ENCODE measurements at regions not wholly inside any gene's neighbourhood (a gene's known extent, or its start where the extent isn't known, plus 50 kb on each side); places are given as distances from the start of the nearest gene placed in this dataset.

DNA sequence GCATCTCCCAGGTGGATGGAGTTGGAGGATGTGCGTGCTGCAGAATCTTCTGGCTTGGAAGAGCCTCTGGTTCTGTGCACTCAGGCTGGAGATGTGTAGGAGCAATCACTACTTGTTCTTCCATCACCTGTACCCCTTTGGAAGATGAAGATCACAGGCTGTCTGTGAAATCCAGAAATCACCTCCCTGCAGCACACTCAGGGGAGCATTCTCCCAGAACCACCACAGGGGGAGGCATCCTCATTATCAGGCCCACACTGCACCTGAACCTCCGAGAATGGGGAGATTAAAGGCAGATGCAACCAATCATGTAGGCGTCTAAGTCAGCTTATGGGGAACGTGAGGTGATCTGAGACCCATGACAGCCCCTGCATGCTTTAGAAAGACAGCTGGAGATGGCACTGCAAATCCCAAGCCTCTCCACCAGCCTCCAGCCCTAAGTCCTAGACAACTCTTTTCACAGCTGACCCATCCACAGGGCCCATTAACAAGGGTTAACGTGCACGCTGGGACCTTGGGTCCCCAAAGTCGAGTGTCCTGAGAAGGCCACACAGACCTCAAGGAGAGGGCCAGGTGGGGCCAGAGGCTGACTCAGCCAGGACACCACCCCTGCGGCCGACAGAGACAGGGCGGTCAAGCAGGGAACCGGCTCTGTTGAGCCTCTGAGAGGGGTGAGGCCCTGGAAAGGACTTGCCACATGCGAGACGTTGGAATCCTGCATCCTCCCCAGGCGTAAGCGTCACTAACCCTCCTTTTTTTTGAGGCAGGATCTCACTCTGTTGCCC, 314.9 kb downstream of the EIPR1 start:
- no peak for DNase-seq (ENCODE audit: low read depth in 2 of 2)

DNA sequence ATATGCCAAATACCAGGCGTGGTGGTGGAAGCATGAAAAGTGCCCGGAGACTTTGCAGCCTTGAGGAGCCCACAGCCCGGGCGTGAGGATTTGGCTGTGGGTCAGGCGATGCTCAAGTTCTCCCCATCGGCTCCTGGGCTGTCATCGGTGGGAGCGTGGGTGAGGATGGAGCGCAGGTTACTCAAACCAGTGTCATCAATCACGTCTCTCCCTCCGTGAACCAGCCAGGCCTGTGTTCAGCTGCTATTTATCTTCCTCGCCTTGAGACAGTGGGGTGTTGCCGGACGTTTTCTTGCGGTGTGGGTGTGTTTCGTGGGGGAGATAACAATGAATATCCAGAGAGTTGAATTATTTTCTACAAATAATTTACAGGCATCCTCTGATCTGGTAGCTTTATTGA, 317.6 kb downstream of the EIPR1 start:
- DNase-seq (ENCODE audit: low read depth in 2 of 2) = no peak

DNA sequence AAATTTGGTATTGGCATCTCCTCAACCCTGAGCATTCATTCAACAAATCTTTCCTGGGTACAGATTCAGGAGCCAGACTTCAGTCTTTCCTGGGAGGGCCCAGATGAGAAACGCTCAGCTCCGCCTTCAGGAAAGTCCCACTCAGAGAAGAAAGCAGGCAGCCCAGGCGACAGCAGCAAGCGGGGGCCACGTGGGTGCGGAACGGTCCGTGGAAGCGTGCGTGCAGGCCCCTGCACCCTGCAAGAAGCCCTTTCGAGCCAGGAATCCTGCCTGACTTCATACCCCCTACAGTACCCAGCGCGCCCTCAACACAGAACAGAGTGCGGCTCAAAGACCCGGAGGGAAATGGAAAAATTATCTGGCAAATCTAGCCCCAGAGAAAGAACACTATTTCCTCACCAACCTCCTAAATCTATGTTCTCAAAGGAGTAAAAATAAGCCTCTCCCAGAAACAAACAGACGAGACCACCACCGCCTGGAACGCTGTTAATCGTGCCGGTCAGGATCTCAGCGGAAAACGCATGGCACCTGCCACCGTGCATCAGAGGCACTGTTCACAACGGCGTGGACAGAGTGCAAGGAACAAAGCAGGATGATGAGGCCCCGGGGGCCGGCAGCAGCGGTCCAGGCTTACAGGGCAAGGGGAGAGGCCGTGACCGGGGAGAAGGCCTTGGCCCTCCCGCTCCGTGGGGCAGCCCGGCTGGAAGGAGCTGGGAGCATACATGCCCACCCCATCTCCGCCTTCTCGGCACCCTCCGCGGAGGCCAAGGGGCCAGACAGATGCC, 318.3 kb downstream of the EIPR1 start:
- no peak for DNase-seq (ENCODE audit: low read depth in 2 of 2)

DNA sequence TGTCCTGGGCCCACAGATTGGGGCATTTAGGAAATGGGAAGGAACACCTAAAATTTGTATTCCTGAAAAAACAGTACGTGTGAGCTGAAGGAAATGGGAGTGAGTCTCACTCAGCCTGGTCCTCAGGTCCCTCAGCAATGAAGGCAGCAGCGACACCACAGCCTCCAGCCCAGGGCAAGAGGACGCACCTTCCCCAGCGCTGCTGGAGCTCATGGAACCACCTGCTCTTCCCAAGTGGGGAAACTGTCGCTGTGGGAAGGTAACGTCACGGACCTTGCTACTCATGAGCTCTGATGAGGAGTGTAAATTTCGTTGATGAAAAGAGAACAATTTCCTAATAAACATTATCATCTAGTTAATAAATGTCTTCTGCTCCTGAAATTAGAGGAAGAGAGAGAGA, 323.6 kb downstream of the EIPR1 start:
- DNase-seq (ENCODE audit: low read depth in 2 of 2) = no peak

DNA sequence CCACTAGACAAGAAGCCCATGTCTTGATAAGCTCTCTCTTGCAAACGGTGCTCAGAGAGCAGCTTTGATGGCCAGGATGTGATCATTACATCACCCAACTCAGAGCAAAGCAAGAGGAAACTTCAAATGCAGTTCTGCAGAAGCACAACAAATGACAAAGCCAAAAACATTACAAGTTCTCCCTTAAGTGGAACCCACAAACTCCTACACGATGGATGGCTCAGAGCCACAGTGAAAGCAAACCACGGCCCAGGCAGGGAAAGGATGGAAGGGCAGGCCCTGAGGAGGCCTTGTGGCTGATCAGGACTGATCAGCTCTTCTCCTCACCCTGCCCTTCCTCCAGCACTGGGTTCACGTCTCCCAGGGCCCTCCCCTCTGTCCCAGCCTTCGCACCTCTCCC, 326.4 kb downstream of the EIPR1 start:
- no peak for DNase-seq (ENCODE audit: low read depth in 2 of 2)

DNA sequence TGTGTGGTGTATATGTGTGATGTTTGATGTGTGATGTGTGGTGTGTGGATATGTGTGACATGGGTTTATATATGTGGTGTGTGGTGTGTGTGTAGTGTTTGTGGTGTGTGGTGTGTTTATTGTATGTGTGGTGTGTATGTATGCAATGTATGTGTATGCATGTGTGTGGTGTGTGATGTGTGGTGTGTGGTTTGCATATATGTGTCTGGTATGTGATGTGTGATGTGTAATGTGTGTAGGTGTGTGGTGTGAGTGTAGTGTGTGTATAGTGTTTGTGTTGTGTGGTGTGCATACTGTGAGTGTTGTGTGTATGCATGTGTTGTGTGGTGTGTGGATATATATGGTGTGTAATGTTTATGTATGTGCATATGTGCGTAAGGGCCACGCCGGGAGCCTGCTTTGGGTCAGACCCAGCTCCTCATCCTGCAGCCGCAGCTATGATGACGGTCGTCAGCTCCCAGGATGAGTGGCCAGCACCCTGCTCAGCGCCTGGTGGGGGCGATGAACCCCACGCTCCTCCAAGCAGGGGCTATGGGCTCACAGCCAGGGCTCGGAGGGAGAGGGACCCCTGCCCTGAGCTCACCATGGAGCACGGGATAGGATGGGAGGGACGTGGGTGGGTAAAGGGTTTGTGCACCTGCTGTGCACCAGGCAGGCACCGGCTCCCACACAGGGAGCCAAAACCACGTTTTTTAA, 331.3 kb downstream of the EIPR1 start:
- DNase-seq (ENCODE audit: low read depth in 2 of 2) = no peak

DNA sequence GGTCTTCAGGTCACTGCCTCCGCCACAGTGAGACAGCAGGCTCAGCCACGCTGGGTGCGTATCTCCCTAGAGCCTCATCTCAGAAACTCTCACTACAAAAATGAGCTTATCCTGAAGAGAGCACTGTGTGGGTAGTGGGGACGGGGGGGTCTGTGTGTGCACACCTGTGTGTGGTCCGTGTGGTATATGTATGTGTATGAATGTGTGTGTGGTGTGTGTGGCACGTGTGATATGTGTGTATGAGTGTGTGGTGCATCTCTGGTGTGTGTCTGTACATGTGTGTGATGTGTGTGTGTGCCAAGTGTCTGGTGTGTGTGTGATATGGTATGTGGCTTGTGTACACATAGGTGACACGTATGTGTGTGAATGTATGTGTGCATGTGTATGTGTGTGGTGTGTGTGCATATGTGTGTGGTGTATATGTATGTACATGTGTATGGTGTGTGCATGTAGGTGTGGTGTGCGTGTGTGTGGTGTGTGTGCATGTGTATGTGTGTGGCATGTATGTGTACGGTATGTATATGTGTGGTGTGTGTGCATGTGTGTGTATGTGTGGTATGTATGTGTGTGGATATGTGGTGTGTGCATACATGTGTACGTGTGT, 332.2 kb downstream of the EIPR1 start:
- no peak for DNase-seq (ENCODE audit: low read depth in 2 of 2)

DNA sequence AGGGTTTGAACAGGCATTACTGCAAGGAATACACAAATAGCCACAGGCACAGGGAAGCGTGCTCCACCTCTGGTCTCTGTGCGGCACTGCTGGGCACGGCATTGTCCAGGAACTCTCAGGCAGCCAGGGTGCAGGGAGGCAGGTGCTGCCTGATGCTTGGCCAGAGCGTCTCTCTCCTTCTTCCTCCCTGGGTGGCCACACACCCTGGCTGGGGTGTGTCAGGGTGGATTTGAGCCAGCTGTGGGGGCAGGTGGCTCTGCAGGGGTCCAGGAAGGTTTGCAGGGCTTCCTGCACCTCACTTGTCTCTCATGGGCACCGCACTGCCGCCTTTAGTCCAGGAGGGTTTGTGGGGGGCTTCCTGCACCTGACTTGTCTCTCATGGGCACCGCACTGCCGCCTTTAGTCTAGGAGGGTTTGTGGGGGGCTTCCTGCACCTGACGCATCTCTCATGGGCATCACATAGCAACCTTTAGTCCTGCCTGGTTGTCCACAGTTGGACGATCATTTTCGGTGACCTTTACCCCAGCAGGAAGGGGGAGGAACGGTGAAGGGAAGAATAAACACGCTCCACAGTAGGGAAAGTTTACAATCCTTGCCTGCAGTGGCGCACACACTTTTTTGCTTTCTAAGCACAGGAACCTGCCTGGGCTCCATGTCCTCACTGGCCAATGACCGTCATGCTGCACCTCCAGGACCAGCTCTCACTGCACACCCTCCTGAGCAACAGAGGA, 332.9 kb downstream of the EIPR1 start:
- no peak for DNase-seq (ENCODE audit: low read depth in 2 of 2)

DNA sequence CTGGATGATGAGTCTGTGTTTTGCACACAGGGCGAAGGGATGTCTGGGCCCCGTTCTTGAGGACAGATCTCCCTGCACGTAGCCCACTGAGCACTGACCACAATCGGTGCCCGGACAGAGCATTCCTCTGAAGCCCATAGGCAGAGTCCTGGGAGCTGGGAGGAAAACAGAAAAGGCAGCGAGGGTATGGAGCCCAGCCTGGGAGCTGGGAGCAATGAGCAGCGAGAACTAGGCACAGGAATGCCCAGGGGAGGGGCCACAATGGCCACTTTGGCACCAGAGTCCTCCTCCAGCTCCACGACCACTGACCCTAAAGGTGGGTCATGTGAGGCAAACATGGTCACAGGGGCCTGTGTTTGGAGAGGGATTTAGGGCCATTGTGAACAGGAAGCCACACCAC, 333.9 kb downstream of the EIPR1 start:
- no peak for DNase-seq (ENCODE audit: low read depth in 2 of 2)

DNA sequence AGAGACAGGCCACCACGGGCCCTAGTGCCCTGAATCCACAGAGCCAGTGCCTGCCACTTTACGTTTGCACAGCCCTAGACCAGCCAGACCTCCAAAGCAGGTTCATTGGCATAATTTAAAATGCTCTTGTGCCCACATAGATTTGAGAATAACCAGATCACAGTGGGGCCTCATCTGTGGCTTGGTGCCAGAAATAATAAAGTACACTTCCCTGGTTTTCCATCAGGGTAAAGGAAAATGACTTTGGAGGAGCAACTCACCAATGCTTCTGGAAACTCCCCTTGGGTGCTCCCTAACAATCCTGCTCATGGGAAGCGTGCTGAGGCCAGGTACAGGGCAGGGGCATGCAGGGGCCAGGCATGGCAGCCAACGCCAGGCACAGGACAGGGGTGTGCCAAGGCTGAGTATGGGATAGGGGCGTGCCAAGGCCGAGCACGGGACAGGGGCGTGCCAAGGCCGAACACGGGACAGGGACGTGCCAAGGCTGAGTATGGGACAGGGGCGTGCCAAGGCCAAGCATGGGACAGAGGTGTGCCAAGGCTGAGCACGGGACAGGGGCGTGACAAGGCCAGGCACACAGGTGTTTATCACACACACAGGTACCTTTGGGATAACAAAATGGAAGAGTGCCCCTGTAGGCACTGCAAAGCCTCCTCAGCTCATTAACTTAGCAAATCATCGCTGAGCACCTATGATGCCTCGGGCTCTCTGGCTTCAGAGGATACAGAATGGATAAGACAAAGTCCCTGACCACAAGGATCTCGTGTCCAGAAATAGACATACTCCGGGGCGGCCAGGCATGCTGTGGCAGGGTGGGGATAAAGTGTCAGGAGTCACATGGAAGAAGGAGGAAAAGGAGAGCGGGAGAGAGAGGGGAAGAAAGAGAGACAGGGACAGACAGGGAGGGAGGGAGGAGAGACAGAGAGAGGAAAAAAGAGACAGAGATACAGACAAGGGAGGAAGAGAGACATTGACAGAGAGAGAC, 334.7 kb downstream of the EIPR1 start:
- no peak for DNase-seq (ENCODE audit: low read depth in 2 of 2)

DNA sequence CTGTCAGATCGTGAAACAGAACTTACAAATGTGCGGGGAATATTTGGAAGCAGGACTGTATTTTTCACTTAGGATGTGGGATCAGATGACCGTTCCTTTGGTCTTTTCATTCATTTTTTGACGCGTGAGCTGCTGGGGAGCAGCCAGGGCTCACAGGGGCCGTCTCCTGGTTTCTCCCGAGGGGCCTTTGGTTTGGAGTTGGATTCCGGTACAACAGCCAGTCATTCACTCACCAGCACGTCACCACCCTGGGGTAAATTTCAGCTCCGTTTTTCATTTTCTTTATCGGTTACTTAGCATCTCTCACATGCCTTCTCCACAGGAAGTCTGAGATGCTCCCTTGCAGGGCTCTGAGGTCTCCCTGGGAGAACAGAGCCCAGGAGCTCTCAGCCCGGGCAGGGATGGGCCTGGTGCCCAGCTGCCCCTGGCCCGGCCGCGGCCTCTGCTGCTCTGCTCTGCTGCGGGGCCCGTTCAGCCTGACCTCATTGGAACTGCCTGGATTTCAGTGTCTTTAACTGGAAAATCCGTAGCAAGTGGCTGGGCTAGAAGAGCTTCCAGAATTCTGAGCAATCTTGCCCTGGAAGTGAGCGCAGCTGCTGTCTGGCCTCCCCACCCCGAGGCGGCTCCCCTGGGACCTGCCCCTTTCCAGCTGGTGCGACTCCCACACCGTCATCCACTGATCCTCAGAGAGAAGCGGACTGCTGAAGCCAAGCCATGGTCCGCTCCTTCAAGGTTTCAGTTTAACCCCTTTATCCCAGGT, 335.6 kb downstream of the EIPR1 start:
- DNase-seq (ENCODE audit: low read depth in 2 of 2) = no peak

DNA sequence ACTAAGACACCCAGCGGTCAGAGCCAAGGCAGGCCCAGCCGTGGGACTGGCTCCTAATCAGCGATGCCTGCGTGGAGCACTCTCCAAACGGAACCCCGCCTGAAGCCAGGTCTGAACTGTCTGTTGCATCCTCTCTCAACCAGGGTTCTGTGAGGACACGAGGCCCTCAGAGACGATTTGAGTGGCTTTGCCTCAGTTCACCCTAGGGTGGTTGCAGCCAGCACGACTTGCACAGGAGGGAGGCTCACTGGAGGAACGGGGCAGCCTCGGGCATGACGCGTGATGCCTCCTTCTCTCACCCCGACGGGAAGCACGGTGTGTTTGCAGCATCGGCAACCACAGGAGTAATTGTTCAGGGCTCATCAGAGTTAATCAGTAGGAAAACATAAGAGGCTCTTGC, 336.4 kb downstream of the EIPR1 start:
- no peak for DNase-seq (ENCODE audit: low read depth in 2 of 2)

DNA sequence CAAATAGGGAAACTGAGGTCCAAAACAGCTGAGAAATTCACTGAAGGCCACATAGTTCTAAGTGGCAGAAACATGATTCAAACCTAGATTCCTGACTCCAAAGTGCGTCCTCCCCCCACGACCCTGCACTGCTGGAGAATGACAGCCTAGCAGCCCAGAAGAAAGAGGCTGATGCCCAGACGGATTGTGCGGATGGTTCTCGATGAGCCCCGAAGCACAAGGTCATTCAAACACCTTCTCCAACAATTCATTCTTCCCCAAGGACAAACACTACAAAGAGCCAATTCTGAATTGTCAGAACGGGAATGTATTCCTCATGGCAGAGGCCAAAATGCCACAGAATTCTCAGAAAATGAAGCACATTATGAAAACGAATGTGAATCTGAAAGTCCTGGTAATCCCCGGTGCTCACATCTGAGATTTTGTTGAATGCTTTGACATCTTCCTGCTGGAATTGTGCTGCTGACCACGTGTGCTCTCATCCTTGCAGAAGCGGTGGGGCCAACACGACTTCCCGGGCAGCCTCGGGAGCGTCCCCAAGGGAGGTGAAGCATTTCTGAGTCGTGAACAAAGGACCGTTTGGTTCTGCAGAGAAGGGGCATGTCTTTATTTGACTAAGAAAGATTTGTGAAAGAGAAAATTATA, 337.0 kb downstream of the EIPR1 start:
- DNase-seq (ENCODE audit: low read depth in 2 of 2) = no peak

DNA sequence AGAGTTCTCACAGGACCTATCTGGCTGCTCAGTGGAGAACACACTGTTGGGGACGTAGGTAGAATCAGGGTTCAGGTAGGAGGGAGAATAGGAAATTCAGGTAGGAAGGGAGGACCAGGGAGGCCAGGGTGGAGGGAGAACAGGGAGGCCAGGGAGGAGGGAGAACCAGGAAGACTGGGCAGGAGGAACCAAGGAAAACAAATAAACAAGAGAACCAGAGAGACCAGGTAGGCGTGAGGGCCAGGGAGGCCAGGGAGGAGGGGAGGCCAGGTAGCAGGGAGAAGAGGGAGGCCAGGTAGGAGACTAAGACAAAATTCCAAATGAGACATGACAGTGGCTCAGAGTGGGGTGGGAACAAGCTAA, 337.6 kb downstream of the EIPR1 start:
- DNase-seq (ENCODE audit: low read depth in 2 of 2) = no peak

DNA sequence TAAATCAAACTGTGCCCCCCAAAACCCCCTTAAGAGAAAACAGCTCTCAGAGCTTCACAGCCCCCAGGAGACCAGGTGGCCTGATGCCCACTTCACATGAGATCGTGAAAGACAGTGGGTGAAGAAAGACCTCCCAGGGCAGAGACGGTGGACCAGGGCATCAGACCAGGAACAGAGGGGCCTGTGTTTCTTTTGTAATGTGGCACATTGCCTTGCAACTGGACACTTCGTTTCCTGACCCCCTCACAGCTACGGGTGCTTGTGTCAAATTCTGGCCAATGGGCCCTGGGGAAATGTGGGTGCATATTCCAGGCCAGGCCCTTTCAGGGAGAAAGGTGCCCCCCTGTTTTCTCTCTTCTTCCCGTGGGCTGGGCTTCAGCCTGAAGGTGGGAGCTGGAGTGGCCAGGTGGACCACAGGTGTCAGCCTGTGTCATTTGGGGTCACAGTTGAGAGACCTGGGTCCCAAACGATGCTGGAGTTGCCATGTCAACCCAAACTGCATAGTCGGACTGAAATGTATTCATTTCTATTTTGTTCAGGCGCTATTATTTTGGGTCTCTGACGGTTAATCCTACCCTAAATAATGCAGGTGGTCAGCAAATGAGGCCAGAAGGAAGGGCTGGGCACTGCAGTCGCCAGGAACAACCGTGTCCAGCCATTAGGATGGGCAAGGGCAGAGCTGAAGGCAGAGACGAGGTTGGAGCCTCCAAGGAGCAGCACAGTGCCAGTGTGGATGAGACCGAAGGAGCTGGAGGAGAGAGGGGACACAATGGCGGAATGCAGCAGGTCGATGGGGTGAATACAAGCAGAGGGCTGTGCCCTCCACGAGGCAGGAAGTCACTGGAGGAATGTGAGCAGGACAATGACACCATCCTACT, 338.2 kb downstream of the EIPR1 start:
- no peak for DNase-seq (ENCODE audit: low read depth in 2 of 2)

DNA sequence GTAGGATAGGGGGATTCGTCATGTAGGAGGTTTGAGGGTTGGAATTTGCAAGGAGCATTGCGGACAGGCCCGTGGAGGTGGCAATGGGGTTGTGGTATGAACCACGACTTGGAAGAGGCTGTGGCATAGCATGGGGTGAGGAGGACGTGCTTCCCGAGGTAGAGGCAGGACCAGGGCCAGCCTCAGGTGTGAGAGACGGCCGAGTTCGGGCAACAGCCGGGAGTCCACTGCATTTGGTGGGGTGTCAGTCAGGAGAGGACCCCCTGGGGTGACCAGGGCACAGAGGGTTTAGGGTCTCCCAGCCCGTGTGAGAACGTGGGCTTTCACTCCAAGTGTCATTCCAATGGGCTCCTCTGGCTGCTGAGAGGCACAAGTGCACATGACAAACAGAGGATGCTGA, 339.0 kb downstream of the EIPR1 start:
- DNase-seq (ENCODE audit: low read depth in 2 of 2) = no peak

DNA sequence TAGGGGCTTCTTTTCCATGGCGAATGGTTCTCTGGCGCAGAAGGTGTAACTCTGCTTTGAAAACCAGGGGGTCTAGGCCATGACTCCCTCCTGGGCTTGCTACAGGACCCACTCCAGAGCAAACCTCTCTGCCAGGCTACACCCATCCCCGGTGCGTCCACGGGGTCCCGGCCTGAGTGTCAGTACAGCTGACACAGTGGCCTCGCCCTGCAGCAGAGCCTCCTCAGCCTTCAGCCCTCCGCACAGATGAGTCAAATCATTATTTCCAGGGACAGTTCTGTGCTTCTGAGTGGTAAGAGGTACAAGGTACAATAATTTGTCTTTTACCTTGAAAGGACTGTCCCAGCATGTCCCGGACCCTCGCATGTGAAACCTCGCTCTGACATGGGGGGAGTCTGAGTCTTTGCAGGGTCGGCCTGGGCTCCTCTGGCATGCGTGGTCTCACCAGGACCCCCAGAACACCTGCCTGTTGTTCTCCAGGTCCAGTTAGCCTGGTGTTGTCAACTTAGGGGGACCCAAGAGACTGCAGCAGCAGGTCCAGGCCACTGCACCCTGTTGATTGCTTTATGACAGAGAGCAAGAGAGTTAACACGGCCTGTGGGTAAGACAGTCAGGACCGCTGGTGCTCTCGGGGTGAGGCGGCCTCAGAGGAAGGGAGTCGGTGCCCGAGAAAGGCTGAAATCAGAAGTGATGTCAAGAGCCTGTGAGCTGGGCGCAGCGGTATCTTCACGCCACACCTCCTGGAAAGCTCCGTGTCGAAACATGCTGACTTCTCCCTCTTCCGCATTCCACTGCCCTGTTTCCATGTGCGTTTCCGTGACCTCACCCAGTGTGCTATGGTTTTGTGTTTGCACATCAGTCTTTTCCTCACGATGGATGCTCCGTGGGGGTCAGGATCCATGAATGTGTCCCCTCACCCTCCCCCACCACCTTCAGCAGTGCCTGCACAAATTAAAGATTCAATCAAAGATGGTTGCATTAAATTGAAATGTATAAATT, 340.1 kb downstream of the EIPR1 start:
- no peak for DNase-seq (ENCODE audit: low read depth in 2 of 2)
